HG02642 (cell line): ENCODE measurements at regions not wholly inside any gene's neighbourhood (a gene's known extent, or its start where the extent isn't known, plus 50 kb on each side); places are given as distances from the start of the nearest gene placed in this dataset.
"Not testable (repeated sequence)": the region's sequence is repeated elsewhere in the genome, so short reads cannot be mapped to it uniquely, and the experiment has no call there.

ENCODE experiments used
- ATAC-seq: cut with Tn5 transposase; IDR thresholded peaks from one replicate; pipeline ENCODE4 v1.9.1; 2021; ENCODE audit warnings: mild to moderate bottlenecking; ENCODE audit not compliant: unreplicated experiment, poor library complexity

DNA sequence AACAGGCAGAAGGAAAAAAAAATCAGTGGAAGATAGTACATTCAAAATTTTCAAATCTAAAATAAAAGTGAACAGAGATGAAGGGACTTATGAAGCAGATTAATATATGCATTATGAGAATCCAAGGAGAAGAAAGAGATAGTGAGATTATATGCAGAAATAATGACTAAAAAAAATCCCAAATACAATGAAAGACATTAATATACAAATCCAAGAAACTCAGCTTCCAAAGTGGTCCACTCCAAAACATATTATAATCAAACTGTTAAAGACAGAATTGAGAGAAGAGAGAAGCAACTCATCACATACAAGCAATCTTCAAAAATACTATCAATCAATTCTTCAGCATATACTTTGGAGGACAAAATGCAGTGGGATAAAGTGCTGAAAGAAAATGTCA, 73.5 kb upstream of the CARMIL1 start:
- no peak for ATAC-seq

DNA sequence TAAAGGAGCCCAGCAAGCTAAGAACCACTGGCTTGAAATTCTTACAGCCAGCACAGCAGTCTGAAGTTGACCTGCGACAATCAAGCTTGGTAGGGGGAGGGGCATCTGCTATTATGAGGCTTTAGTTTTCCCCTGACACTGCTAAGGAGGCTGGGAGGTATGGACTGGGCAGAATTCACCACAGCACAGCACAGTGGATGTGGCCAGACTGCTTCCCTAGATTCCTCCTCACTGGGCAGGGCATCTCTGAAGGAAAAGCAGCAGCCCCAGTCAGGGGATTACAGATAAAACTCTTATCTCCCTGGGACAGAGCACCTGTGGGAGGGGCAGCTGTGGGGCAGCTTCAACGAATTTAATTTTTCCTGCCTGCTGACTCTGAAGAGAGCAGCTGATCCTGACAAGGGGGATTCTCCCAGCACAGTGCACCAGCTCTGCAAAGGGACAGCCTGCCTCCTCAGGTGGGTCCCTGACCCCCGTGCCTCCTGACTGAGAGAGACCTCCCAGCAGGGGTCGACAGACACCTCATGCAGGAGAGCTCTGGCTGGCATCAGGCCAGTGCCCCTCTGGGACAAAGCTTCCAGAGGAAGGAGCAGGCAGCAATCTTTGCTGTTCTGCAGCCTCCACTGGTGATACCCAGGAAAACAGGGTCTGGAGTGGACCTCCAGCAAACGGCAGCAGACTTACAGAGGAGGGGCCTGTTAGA, 71.6 kb upstream of the CARMIL1 start:
- ATAC-seq, result not testable (repeated sequence)

DNA sequence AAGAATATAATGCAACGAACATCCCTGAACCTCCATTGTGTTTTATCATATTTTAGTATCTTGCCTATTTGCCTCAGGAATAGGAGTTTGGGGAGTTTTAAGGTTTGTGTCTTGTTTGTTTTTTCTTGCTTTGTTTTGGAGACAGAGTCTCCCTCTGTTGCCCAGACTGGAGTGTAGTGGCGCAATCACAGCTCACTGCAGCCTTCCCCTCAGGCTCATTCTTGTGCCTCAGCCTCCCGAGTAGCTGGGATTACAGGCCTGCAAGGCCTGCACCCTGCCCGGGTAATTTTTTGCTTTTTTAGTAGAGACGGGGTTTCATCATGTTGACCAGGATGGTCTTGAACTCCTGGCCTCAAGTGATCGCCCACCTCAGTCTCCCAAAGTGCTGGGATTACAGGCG, 63.3 kb upstream of the CARMIL1 start:
- ATAC-seq, result no peak

DNA sequence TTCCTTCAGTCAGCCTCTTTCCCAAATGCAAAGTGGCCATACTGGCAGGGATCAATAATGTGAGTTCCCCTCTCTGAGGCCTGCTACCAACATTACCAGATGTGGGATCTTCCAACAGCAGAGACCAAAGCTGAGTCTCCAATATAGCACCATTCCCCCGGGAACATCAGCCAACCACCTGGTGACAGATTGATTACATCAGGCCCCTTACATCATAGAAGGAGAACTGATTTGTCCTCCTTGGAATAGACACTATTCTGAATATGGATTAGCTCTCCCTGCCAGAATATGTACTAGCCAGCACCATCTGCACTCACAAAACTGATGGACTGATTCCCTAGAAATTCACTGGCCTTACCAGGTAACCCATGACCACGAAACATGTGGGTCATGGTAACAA, 61.9 kb upstream of the CARMIL1 start:
- ATAC-seq, result no peak

DNA sequence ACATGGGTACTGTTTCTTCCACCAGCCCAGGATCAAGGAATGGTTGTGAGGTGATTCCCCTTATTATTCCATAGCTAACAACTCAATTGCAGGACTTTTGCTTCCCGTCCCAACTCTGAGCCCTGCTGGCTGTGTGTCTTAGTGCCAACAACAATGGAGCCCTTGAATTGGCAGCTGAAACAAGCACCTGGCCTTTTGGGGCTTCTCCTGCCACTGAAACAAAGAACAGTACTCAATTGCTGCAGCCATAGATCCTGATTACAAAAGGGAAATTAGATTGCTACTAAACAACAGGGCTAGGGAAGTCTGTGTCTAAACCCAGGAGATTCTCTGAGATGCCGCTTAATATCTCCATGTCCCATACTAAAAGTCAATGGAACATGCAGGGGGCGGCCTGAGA, 61.3 kb upstream of the CARMIL1 start:
- ATAC-seq, result no peak

DNA sequence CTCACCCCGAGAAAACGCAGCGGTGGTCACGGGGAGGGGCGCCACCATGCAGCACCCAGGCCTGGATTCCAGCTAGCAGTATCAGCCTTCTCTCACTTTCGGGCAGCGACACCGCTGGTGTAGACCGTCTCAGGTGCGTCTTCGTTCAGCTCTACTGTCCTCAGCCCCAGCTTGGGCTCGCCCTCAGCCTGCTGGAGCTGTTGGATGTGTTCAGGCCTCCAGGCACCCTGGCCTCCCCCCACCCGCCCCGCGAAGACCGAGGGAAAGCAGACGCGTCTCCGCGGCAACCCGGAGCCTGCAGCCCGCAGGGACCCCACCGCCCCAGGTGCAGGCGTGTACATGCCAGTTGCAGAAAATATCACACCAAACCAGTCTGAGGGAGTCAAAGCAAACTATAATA, 60.8 kb upstream of the CARMIL1 start:
- no peak for ATAC-seq

DNA sequence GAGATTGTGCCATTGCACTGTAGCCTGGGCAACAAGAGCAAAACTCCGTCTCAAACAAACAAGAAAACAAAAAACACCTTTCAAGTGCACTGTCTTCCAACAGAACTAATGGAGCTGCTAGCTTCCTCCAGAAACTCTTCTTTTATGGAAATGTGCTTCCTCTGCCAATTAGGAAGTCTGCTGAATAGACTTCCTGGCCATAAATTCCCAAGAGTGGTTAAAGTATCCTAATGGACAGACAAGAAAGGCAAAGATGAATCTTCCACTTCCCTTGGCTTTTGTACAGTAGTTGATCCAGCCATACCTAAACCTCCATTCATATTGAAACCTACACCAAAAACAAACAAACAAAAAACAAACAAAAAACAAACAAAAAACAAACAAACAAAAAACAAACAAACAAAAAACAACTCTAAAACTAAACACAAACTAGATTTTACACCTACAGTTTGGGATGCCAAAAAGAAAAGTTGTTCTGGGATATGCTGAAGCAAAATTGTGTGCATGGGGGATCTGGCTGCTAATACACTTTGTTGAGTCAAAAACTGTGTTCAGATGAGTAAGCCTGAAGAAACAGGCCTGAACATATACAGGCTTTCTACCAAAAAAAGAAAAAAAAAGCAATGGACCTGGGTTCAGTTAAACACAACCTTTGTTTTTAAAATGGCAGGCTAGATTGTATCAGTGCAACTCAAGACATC, 59.8 kb upstream of the CARMIL1 start:
- no peak for ATAC-seq

DNA sequence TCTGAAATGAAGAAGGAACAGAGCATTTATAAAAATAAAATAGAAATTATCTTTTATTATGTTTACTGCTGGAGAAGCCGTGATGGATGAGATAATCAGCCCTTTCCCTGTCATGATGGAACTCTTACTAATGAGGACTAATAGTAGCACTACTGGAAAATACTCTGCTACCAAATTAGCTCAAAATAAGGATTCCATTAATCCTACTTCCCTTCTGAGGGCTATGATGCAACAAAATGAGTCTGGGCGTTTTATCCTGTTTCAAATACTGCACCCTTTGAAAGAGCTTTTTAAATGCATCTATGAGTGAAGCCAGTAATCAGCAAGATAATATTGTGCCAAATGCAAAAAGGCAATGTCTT, 59.3 kb upstream of the CARMIL1 start:
- ATAC-seq, result no peak

DNA sequence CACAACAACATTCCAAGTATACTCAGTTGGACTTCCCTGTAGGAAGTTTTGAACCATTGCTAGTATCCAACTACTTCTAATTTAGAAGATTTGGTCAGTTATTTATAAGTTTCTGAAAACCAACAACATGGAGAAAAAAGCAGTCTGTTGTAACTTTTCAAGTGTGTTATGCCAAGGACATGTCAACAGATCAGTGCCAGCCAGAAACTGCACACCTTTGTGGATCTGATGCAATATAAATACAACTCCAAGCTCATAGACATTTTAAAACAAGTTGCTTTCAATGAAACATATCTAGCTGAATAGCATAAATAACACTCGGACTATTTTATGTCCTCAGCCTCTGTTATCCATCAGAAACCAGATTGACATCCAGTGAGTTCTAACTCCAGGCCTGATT, 58.3 kb upstream of the CARMIL1 start:
- no peak for ATAC-seq

DNA sequence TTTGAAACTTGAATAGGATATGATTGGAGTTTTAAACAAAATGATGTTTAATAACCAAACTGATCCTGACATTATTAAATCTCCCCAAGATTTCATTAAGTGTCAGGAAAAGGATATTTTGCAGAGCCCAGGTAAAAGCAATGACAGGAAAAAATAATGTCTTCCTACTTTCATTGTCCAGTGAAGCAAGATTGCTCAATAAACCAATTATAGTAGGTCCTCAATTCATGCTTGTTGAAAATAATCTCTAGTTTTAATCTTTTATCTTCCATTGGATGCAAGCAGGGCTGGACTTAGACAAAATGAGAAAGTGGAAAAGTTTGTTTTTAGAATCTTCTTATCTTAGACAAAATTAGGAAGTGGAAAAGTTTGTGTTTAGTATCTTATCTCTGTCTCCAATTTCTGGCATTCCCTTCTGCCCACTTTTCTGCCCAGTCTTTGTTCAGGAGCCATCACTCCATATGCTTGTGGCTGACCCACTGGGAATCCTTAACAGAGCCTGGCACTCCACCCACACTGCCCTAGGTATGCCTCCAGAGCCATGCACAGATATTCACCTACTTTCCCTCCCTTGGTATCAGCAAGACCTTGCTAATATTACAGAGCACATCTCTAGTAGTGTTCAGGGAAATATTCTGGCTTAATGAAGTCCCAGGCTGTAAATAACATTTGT, 57.0 kb upstream of the CARMIL1 start:
- ATAC-seq, result no peak

DNA sequence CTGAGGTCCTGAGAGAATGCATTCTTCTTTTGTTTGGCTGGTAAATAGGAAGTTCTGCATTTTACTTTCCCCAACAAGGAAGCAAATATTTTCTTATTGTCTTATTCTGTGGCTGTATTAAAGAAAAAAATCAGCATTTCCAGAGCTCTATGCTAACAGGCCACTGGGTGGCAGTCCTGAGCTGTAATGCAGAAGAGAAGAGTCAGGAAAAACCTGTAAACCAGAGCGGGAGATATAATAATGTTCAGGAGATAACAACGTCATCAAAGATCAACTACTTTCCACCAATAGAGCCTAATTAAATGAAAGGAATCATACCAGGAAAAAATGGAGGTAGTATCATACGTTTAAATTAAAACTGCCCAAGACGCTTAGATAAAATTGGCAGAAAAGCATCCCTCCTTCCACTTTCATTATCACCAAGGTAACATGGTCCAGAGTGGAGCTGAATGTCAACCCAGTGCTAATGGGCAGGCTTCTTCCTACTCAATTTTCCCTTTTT, 55.6 kb upstream of the CARMIL1 start:
- ATAC-seq, result no peak

DNA sequence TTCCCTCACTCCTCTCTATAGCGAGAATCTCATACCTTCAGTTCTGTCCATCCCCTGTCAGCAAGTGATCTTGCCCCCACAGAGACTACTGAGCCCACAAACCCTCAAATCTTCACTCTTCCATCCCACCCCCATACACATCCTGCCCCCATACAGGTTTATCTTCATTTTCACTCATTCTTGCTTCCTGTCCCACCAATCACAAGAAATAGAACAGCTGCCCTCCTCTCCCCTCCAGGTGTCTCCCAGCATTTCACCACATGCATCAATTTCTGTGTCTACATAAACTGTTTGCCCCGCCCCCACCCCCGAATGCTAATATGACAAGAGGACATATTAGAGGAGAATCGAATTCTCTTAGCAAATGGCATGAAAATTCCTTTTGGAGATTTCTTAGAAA, 54.9 kb upstream of the CARMIL1 start:
- ATAC-seq, result no peak

DNA sequence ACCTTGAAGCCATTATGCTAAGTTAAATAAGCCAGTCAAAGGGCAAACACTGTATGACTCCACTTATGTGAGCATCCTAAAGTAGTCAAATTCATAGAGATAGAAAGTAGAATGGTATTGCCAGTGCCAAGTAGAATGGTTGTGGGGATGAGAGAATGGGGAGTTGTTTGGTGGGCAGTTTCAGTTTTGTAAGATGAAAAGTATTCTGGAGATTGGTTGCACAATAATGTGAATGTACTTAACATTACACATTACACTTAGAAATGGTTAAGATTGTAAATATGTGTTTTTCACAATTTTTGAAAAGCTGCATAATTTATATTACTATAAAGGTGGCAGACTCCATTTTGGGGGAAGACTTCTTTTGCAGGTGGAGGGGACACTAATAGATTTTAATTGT, 51.3 kb upstream of the CARMIL1 start:
- ATAC-seq, result no peak
